GM19372 (cell line): ENCODE measurements at regions not wholly inside any gene's neighbourhood (a gene's known extent, or its start where the extent isn't known, plus 50 kb on each side); places are given as distances from the start of the nearest gene placed in this dataset.

Experiments
- ATAC-seq: cut with Tn5 transposase; IDR thresholded peaks from one replicate; pipeline ENCODE4 v1.9.1; 2021; ENCODE audit warnings: mild to moderate bottlenecking, low read depth, moderate library complexity; ENCODE audit not compliant: unreplicated experiment

DNA sequence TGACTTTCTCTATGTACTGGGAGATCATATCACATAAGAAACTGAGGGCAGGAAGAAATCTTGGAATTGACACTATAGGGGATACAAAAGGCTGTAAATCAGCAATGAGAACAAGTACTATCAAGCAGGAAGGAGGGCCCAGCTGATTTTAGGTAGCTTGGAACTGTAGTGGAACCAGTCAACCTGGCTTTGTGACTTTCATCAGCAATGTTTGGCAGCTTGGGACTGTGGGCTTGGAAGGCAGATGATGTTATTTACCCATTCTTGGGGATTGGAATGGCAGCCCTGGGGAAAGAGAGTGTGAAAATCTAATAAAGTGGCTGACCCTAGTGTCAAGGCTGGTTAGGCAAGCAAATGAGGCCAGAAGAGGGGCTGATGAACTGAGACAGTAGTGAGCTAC lies 1073.3 kb downstream of the ADGRL2 start:
- no peak for ATAC-seq

DNA sequence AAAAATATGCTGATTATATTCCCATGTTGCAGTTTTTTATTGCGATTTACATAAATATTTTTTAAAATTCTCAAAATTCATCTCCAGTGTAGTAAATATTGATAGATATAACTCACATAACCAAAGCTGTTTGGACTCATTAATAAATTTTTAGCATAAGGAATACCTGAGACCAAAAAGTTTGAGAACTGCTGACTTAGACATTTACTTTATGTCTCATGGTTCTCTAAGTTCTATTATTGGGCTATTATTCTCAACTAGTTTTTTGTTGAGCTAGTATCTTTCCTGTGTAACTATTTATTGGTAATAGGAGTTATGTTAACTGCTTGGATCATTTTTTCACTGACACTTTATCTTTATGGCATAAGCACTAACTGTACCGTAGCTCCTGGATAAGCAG lies 1069.6 kb downstream of the ADGRL2 start:
- ATAC-seq, result no peak

DNA sequence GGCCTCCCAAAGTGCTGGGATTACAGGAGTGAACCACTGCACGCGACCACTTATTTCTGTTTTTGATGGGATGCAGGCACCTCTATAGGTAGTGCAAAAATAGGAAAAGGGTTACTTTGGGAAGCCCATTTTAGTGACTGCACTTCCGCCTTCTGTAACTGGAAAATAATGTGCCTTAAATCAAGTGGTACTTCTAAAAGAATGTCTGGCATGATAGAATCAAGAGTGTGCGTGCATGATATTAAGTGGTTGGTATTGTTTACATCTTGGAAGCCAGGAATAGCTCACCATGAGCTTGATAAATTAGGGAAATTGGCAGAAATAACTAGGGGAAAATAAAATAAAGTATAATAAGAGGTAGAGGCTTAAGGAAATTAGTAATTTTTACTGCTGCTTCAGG lies 1067.0 kb downstream of the ADGRL2 start:
- ATAC-seq, result no peak

DNA sequence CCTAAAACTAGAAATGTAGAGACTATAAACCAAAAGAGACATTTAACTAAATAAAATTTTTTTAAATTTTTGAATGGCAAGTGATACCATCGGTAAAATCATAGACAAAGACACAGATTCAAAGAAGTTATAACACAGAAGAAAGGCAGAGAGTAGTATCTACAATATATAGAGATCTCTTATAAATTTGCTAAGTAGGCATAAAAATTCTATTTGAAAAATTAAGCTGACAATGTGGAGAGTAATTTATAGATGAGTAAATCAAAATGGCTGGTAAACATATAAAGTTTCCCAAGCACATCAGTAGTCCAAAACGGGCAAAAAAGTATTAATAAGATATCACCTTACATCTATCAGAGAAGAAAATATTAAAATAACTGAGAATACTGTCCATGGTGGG lies 1061.0 kb downstream of the ADGRL2 start:
- no peak for ATAC-seq

GRCh38 chr1:82858031-82858430 lies 1057.3 kb downstream of the ADGRL2 start:
- ATAC-seq, result no peak

DNA sequence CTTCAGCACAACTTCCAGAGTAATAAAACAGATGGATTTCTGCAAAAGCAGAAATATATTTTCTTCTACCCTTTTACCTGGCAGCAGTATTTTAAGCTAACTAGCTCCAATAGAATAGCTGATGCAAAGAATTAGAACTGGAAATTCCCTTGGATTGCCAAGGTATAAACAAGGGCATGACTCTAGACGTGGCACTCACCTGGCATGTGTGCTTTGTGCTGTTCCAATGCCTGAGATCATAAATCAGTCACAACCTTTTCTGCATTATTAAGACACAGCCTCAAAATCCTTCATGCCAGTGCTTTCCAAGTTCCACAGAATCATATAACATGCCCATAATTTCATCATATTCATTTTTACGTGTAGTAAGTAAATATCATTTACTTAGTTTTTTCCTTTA lies 1048.7 kb downstream of the ADGRL2 start:
- ATAC-seq, result no peak

DNA sequence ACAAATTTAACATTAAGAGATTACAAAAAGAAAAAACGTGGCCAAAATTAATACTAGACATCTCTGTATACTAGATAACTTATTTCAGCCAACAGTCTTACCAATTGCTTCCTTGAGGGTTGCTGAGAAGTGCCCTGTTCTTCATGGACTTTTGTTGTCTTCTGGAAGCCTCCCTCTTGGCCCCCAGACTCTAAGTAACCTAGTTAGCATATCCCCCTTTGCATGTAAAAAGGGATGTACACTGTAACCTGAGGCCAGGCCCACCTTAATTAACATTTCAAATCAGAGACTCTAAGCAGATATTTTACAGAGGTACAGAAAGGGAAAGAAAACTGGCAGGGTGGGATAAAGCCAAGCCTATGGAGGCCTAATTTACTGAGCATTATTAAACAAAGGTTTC lies 1047.3 kb downstream of the ADGRL2 start:
- ATAC-seq, result no peak

DNA sequence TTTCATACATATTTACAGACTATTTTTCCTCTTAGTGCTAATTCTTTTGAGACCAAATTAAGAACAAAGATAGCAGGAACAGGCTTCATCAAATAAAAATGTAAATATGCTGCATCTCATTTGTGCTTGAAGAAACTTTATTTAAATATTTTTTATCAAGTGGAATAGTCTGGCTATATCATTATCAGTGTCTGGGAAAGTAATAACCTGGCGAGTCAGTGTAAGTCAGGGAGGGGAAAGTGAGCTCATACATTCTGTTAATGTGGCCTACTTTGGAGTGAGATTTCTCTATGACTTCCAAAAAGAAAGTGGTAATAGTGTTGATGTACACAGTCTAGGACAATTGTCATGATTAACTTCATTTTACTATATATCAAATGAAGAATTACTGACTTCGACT lies 1045.1 kb downstream of the ADGRL2 start:
- ATAC-seq, result no peak

- ATAC-seq, result no peak
Measured at GRCh38 chr1:82844911-82845827, 1044.4 kb downstream of the ADGRL2 start.

GRCh38 chr1:82844447-82844846 lies 1043.7 kb downstream of the ADGRL2 start:
- ATAC-seq, result no peak

GRCh38 chr1:82843876-82844275 lies 1043.1 kb downstream of the ADGRL2 start:
- ATAC-seq, result no peak

DNA sequence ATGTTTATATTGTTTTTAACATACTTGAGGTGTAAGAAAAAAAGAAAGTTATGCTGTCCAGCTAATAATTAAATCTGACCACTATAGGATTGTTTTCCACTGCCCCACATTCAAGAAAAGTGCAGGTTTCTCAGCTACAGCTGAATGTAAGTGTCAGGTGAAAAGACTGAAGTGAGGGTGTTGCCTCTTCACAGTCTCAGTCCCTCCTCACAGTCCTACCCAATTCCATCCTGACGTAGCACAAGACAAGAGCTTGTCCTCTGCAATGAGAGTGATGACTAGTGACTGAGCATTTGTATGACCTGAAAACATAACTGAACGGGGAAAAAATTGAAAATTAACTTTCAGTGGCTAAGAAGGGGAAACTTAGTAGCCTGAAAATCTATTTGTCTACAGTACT lies 1039.5 kb downstream of the ADGRL2 start:
- ATAC-seq, result no peak

- ATAC-seq, result no peak
Measured at GRCh38 chr1:82837766-82838465, 1037.2 kb downstream of the ADGRL2 start.

DNA sequence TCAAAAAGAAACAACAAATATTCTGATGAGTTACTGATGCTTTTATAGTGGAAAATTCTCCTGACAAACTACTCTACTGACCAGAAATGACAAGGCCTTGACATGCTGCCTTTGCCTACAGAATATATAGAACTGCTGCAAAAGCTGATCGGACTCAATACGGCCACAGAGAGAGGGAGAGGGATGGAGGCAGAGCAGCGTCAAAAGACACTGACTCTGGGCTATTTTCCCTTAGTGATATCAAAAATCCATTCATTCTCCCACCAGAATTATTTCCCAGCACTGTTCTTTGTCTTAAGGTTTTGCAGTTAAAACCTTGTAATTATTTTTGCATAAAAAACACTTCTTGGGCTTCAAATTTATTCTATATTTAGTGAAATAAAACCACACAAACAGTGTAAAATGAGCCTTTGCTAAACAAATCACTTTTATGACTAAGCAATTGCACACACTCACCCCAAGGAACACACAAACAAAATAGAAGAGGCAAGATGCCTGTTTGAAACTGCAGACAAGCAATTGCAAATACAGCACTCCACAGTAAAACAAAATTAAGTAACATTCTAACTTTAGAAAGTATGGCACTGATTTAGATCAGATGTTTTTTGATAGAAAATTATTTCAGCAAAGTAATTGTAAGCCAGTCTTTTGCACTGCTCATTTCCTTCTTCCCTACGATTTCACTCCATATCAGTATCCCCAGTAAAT lies 1036.4 kb downstream of the ADGRL2 start:
- ATAC-seq, result no peak

DNA sequence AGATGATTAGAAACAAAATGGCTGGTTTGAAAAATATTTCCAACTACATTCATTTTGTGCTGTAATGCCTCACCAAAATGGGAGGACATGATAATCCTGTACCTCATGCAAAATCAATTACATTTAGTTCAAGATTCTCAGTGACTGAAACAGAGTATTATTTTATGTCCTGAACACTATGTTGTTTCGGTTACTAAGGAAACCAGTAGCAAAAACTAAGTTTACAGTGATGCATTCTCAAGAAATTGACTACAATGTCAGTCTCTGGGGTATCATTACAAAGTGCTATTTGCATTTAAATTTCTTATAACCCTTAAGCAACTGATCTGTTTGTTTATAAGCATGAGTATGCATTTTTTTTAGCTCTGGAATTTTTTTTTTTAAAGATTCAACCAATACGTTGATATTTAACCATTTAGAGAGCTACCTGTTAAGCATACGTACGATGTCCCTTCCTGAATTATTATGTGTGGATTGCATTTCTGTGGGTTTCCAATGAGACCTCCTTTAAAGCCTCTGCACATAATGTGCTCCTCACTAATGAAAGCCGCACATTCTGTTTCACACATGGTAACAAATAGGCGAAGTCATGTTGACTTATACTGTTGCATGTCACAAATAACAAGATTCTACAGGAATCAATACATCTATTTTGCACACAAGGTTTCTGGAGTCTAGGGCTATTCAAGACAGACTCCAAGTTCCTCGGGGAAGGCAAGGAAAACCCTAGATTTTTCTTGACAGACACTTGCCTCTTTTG lies 1035.7 kb downstream of the ADGRL2 start:
- ATAC-seq, result no peak

GRCh38 chr1:82830690-82831380 lies 1030.1 kb downstream of the ADGRL2 start:
- ATAC-seq, result no peak

DNA sequence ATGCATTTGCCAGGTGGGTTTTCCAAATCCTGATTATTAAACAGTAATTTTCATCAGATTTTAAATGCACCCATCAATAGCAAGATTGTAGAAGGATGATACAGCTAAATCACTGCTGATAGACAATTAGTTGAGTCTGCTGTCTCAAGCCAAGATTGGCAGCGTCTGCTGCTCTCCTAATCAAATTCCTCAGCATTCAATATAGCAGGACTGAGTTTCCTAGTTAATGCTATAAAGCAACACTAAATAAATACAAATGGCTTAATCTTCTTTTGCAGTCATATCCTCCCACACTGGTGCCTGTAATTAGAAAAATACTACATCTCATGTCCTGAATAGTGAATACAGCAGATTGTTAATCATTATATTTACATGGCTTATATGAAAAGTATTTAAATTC lies 1028.8 kb downstream of the ADGRL2 start:
- ATAC-seq, result no peak

DNA sequence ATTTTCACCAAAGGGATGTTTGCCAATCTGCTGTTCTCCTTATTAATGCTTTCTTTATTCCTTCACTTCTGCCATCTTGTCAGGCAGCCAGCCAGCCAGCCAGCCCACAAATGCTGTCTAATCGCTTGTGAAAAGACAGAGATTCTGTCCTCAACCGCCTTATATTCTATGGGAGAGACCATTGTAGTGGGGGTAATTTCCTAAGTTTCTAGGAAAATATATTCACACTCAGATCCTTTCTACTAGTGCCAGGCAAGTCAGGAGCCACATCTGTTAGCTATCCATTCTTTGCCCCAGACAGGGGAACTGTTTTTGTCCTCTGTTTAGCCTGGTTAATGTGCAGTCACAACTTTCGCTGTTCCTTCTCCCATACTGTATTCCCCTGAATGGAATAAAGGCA lies 1023.1 kb downstream of the ADGRL2 start:
- ATAC-seq, result no peak

GRCh38 chr1:82820816-82821215 lies 1020.1 kb downstream of the ADGRL2 start:
- no peak for ATAC-seq

DNA sequence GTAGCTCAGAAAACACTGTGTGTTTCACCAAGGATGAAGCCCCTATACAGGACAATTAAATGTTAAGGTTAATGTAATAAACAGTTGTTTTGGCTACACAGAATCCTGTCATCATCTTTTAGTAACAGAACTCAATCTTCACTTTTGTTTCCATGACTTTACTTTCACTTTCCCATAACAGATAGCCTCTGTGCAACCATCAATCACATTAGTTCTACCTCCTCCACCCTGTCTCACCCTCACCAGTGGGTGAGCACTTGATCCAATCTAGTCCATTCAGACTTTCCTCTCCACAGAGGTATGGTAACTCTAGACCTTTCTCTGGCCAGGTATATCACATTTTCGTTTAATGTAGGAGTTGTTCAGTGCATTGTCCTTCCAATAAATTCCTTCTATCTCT lies 1018.5 kb downstream of the ADGRL2 start:
- ATAC-seq, result no peak
